HG02885 (cell line): ENCODE measurements at regions not wholly inside any gene's neighbourhood (a gene's known extent, or its start where the extent isn't known, plus 50 kb on each side); places are given as distances from the start of the nearest gene placed in this dataset.

ENCODE experiments used
- ATAC-seq: cut with Tn5 transposase; IDR thresholded peaks from one replicate; pipeline ENCODE4 v1.9.1; 2021; ENCODE audit warnings: mild to moderate bottlenecking; ENCODE audit not compliant: unreplicated experiment, poor library complexity

DNA sequence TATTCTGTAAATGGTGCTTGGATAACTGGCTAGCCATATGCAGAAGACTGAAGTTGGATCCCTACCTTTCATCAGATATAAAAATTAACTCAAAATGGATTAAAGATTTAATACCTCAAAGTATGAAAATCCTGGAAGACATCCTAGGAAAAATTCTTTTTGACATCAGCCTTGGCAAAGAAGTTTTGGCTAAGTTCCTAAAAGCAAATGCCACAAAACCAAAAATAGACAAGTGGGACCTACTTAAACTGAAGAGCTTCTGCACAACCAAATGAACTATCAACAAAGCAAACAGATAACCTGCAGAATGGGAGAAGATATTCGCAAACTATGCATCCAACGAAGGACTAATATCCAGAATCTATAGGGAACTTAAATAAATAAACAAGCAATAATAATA is 60.3 kb upstream of the RIPPLY2 start:
- ATAC-seq = no peak

DNA sequence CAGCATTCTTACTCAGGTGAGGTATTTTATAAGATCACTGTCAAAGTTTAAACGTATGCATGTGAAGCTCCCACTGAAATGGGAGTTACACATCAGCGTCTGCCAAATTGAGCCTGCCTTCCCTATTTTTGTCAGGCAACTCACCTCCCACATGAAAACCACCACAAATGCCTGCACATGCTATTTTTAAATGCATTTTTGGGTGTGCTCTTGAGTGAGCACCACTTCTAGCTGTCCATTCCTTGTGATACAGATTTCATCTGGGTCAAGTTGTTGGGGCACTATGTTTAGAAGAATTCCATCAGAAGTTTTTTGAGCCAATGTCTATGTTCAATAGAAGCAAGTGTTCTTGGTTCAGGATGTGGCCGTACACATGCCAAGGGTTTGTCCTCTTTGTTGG is 71.7 kb upstream of the RIPPLY2 start:
- ATAC-seq = no peak

DNA sequence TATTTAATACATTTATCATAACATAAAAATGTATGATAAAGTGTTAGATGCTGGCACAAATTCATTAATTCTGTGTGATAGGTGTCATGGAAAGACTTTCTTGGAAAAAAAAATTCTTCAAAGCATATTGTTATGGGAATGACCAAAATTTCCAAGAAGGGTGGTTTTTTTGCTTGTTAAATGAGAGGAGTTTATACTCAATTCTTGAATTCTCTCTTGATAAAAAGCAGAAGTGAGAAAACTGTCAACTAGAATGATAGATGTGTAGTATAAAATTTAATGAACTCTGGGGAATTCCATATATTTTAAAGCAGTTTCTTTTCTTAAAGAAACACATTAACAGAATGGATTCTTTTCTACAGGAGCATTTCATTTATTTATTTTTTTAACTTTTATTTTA is 62.0 kb upstream of the SNAP91 start:
- peak; percentile 63 for ATAC-seq

DNA sequence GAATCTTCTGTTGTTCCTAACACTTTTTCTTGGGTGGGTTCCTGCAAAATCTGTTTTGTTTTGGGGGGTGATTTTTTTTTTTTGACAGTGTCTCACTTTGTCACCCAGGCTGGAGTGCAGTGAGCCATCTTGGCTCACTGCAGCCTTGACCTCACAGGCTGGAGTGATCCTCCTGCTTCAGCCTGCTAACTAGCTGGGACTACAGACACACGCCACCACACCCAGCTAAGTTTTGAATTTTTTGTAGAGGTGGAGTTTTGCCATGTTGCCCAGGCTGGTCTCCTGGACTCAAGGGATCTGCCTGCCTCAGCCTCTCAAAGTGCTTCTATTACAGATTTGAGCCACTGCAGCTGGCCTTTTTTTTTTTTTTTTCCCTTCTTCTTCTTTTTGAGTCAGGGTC is 60.5 kb upstream of the SNAP91 start:
- no peak for ATAC-seq

DNA sequence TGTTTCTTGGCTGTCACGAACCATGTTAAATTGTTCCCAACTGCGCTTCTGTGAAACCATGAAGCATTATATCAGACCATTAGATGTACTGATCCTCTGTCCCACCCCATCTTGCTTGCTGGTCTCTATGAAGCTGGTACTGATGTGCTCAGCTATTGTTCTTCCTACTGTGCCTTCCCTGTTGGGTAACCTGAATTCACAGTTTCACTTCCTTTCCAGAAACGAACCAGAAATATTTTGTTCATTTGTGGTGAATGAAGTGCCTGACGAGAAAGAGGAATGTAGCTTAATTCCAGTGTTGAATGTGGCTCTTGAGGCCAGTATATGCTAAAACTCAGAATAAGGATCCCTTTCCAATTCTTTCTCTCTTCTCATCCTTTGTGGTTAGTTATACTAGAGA is 58.1 kb upstream of the SNAP91 start:
- no peak for ATAC-seq
